Panc1 (cell line): ENCODE measurements at regions not wholly inside any gene's neighbourhood (a gene's known extent, or its start where the extent isn't known, plus 50 kb on each side); places are given as distances from the start of the nearest gene placed in this dataset.

ENCODE experiments used
- ATAC-seq: fragments of 200-7000 bp; cut with Tn5 transposase; 2 replicates; pipeline ENCODE4 v1.9.1; 2020; ENCODE audit warnings: mild to moderate bottlenecking, moderate library complexity
- BruUV-seq: library from RNA; stranded (reverse); fragments of 400-500 nt; replicated peaks from 2 replicates; lab custom pipeline; 2021; lab: Mats Ljungman, UMichigan
- CTCF ChIA-PET: fragments of 300-600 bp; sonication (Branson Sonifier 250); formaldehyde crosslinking; loops from one replicate; lab custom pipeline; 2022; ENCODE audit warnings: antibody characterized with exemption; lab: Charles Lee
- POLR2A ChIA-PET: fragments of 300-600 bp; sonication (Branson Sonifier 250); formaldehyde crosslinking; loops from one replicate; lab custom pipeline; 2022; ENCODE audit warnings: antibody characterized with exemption; lab: Charles Lee
- DNase-seq: peaks from one replicate; pipeline ENCODE4 v3.0.0-alpha.2; 2010; ENCODE audit warnings: low read depth, low spot score
- H3K27ac ChIP-seq: 2 replicates; pipeline ENCODE4 v1.5.1; 2011; ENCODE audit warnings: mild to moderate bottlenecking, low read length, inconsistent platforms
- H3K27me3 ChIP-seq: fragments of 200-500 bp; sonication (Bioruptor generic); 2 replicates; pipeline ENCODE4 v1.6.0; 2014; ENCODE audit warnings: low read length, inconsistent platforms; ENCODE audit not compliant: control insufficient read depth, insufficient read depth
- H3K36me3 ChIP-seq: fragments of 200-500 bp; sonication (Bioruptor generic); 2 replicates; pipeline ENCODE4 v1.5.1; 2014; ENCODE audit warnings: inconsistent platforms, mild to moderate bottlenecking, low read length, moderate library complexity; ENCODE audit not compliant: control insufficient read depth, insufficient read depth
- H3K4me1 ChIP-seq: 2 replicates; pipeline ENCODE4 v1.5.1; 2011; ENCODE audit warnings: inconsistent platforms, mild to moderate bottlenecking, low read length, moderate library complexity; ENCODE audit not compliant: control insufficient read depth, insufficient read depth
- H3K4me3 ChIP-seq, 2 experiments: 2 replicates each; pipeline ENCODE4 v1.5.1; 2011 to 2012; ENCODE audit warnings: low read depth in 2 of 2, low read length in 2 of 2, mild to moderate bottlenecking in 2 of 2, inconsistent platforms in 1 of 2, moderate library complexity in 1 of 2
- H3K9me3 ChIP-seq: fragments of 200-500 bp; sonication (Bioruptor generic); 2 replicates; pipeline ENCODE4 v1.5.1; 2014; ENCODE audit warnings: low read depth, mild to moderate bottlenecking, inconsistent platforms, low read length, moderate library complexity; ENCODE audit not compliant: control insufficient read depth, insufficient read depth
- CTCF ChIP-seq: fragments of 450-650 bp; IDR thresholded peaks from 2 replicates; pipeline ENCODE4 v1.5.1; 2017; ENCODE audit warnings: mild to moderate bottlenecking
- POLR2AphosphoS5 ChIP-seq: IDR thresholded peaks from 2 replicates; pipeline ENCODE4 v1.6.1; 2012; ENCODE audit warnings: mild to moderate bottlenecking, low read depth, low read length, moderate library complexity
- SIN3A ChIP-seq: IDR thresholded peaks from 2 replicates; pipeline ENCODE4 v1.6.1; 2012; ENCODE audit warnings: low read depth, mild to moderate bottlenecking, low read length, moderate library complexity, borderline replicate concordance; ENCODE audit not compliant: insufficient read depth
- TCF7L2 ChIP-seq: IDR thresholded peaks from 2 replicates; pipeline ENCODE4 v1.6.1; 2011; ENCODE audit warnings: mild to moderate bottlenecking, low read depth, low read length, inconsistent platforms
- in situ Hi-C: cut with HindIII; loops from 2 replicates; pipeline ENCODE4 v1.10.0; 2016; ENCODE audit warnings: low sequenced_read_pairs, low pct_unique_long_range_greater_than_20kb
- intact Hi-C: fragments of 100-400 bp; cut with micrococcal nuclease; formaldehyde crosslinking; loops from one replicate; pipeline ENCODE4 v1.10.0; 2022; ENCODE audit not compliant: unreplicated experiment
- TF ChIP-seq, protein P1 (sequence below), 2 experiments: IDR thresholded peaks; 2 replicates each; pipeline ENCODE4 v1.6.1; 2011 to 2012; ENCODE audit warnings: low read depth in 2 of 2, control low read depth in 1 of 2, low read length in 1 of 2, mild to moderate bottlenecking in 1 of 2, moderate library complexity in 1 of 2; ENCODE audit not compliant: insufficient read depth in 1 of 2

DNA sequence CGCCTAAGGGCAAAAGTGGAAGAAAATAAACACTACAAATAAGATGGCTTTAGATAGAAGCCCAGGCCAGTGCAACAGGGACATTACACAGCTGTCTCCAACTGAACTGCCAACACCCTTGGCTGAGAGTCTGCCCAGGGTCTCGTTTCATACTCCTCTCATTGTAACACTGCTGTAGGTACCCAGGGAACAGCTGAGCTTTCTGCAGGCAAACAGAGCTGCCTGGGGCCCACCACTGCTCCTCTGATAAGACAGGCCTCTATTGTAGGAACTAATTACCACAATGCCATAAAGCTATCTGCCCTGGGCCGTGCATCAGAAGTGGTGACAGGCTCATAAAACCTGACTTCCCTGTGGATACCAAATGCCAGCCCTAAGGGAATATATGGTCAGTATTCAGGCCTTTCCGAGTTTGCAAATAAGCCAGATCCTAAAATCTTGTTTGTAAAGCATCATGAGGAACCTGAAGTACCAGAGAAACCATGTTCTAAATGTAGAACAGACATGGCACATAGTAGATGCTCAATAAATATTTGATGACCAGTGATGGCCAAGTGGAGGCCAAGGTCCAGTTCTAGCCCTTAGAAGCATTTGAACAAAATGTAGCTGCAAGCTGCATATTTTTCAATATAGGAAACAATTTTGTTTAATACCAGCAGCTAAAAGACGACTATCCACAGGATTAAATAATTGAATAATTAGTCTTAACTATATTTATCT is 84.3 kb upstream of the NEO1 start:
- H3K36me3 ChIP-seq, result no peaks in the 10 kb centered on the region
- no TSS peak for BruUV-seq
- H3K9me3 ChIP-seq, result no peaks in the 10 kb centered on the region
- H3K4me3 ChIP-seq, result no peak overlapping the region
- intact Hi-C loops, result no loop called here
- DNase-seq, result no peak
- ATAC-seq, result no peak
- peaks cover 2% of the 10 kb centered on the region; the same call in 1 of the 2 replicates for H3K4me1 ChIP-seq
- peaks cover 8% of the 10 kb centered on the region for H3K27me3 ChIP-seq
- in situ Hi-C loops, result no loop called here
- TF ChIP-seq SIN3A (no peak), POLR2AphosphoS5 (no peak), TCF7L2 (no peak), CTCF (no peak)
- TF ChIP-seq, protein P1, sequence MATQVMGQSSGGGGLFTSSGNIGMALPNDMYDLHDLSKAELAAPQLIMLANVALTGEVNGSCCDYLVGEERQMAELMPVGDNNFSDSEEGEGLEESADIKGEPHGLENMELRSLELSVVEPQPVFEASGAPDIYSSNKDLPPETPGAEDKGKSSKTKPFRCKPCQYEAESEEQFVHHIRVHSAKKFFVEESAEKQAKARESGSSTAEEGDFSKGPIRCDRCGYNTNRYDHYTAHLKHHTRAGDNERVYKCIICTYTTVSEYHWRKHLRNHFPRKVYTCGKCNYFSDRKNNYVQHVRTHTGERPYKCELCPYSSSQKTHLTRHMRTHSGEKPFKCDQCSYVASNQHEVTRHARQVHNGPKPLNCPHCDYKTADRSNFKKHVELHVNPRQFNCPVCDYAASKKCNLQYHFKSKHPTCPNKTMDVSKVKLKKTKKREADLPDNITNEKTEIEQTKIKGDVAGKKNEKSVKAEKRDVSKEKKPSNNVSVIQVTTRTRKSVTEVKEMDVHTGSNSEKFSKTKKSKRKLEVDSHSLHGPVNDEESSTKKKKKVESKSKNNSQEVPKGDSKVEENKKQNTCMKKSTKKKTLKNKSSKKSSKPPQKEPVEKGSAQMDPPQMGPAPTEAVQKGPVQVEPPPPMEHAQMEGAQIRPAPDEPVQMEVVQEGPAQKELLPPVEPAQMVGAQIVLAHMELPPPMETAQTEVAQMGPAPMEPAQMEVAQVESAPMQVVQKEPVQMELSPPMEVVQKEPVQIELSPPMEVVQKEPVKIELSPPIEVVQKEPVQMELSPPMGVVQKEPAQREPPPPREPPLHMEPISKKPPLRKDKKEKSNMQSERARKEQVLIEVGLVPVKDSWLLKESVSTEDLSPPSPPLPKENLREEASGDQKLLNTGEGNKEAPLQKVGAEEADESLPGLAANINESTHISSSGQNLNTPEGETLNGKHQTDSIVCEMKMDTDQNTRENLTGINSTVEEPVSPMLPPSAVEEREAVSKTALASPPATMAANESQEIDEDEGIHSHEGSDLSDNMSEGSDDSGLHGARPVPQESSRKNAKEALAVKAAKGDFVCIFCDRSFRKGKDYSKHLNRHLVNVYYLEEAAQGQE (IDR thresholded peaks at IDR 0.05; ENCODE audit: insufficient read depth in 1 of 2, low read depth in 2 of 2, low read length in 1 of 2), result no peak
- POLR2A ChIA-PET, result no interaction called here
- CTCF ChIA-PET, result no interaction called here
- no peak overlapping the region for H3K27ac ChIP-seq

- ChIA-PET POLR2A (no interaction called here), CTCF (no interaction called here)
- Histone ChIP-seq H3K27me3 (peaks cover 8% of the 10 kb centered on the region), H3K27ac (no peak overlapping the region), H3K9me3 (no peaks in the 10 kb centered on the region), H3K4me3 (no peak overlapping the region), H3K36me3 (no peaks in the 10 kb centered on the region), H3K4me1 (peaks cover 2% of the 10 kb centered on the region; the same call in 1 of the 2 replicates)
- TF ChIP-seq POLR2AphosphoS5 (no peak), SIN3A (no peak), CTCF (no peak), TCF7L2 (no peak)
- TF ChIP-seq, protein P1 (IDR thresholded peaks at IDR 0.05; ENCODE audit: insufficient read depth in 1 of 2, low read depth in 2 of 2, low read length in 1 of 2), result no peak
- no peak for ATAC-seq
- intact Hi-C loops (no loop called here), in situ Hi-C loops (no loop called here)
- DNase-seq, result no peak
- BruUV-seq, result no TSS peak
Measured at GRCh38 chr15:72967397-72967796, 84.9 kb upstream of the NEO1 start.
